RPMI7951 (cell line): ENCODE measurements at regions not wholly inside any gene's neighbourhood (a gene's known extent, or its start where the extent isn't known, plus 50 kb on each side); places are given as distances from the start of the nearest gene placed in this dataset.
A peak's percentile ranks its signal among the peaks of the same experiment; 100 is the strongest.

ENCODE experiments used
- DNase-seq: peaks from one replicate; pipeline ENCODE4 v3.0.0-alpha.2; 2012; ENCODE audit warnings: low read depth

DNA sequence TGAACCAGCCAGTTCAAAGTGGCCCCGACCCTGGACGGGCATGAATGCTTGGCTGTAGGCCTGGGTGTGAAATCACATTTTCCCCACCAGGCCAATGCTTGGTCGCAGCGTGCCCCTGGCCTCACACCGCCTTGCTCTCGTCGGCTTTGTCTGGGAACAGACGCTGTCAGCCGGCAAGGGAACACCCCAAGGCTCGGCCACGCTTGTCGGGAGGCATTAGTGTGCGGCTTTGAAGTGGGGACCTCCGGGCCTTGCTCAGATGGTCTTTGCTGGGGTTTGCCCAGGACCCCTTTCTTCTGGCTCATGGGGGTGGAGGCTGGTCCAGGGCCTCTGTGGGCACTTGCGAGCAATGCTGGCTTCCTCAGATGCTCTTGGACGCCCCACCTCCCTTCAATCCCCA is 79.1 kb downstream of the INHBB start:
- no peak for DNase-seq

DNA sequence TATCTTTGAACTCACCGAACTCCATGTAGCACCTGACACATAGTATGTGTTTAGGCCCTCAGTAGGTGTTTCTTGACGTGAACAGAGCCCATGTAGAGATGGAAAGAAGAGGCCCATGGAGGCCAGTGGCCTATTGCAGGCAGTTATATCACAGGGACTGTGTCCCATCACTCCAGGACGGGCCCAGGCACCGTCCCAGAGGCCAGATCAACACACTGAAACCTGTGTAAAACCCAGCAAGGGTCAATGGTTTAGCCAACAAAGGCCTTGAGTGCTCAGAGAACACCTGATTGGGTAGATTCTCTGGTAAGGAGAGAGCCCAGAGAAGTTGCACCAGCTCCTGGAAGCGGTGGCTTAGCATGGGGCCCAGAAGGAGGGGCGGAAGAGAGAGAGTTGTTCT is 82.8 kb downstream of the INHBB start:
- DNase-seq, result no peak

DNA sequence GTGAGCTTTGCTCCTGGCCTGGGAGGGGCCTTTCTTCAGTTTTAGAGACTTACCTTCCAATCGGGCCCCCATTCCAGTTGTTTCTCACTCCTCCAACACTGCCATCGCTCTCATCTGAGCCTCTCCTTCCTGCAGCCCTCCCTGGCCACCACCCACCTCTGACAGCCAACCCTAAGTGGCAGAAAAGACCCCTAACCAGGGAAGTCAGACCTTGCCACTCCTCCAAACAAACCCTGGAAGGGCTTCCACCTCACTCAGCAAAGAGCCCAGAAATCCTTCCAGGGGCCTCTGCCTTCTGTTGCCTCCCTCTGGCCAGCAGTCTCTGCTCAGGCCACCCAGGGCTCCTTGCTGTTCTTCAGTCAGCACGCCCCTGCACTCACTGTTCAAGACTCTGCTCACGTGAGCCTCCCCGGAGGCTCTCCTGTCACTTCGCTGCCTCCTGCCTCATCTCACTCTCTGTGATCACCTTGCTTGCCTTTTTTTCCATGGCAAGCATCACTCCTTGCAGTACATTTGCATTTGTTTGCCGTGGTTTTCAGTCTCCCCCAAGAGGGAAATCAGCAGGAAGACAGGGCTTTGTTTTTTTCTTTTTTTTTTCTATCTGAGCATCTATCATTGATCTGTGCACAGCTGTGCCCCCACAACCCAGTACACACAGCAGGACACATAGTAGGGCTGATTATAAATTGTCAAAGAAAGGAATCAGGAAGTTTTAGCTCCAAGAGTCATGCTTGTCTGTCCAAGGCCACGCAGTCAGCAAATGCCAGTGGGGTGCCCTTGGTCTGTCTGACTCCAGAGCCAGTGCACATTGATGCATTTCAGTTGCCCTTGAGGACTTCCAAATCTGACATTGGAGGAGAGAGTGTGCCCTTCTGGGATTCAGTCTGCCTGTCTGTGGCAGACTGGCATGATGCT is 83.9 kb downstream of the INHBB start:
- DNase-seq, result no peak

DNA sequence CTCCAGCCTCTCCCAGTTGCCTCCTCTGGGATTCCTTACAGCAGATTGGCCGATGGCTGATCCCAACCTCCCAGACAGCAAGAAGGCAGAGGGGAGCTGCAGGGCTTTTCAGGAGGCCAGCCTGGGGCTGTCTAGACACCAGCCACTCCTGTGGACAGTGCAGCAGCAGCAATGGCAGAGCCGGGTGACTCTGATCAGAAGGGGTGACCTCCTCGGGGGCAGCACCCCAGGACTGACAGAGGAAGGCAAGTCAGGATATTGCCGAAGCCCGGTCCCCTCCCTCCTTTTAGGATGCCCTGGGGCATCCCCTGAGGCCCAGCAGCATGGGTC is 84.5 kb downstream of the INHBB start:
- DNase-seq, result no peak

DNA sequence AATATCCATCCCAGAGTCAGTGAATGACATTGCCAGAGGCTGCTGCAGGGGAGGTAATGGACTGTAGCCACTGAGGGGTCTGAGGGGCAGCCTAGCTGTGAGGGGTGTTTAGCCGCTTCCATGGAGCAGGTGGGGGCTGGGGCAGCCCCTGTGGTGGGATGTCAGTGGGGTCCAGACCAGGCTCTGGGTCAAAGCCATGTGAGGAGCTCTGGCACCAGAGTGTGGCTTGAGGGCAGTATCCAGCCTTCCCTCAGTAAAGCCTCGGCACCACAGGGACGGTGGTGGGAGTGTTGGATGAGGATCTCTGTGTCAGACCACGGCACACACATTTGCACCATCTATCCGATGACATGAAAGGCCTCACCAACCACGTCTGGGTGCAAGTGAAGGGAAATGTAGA is 85.0 kb downstream of the INHBB start:
- no peak for DNase-seq

DNA sequence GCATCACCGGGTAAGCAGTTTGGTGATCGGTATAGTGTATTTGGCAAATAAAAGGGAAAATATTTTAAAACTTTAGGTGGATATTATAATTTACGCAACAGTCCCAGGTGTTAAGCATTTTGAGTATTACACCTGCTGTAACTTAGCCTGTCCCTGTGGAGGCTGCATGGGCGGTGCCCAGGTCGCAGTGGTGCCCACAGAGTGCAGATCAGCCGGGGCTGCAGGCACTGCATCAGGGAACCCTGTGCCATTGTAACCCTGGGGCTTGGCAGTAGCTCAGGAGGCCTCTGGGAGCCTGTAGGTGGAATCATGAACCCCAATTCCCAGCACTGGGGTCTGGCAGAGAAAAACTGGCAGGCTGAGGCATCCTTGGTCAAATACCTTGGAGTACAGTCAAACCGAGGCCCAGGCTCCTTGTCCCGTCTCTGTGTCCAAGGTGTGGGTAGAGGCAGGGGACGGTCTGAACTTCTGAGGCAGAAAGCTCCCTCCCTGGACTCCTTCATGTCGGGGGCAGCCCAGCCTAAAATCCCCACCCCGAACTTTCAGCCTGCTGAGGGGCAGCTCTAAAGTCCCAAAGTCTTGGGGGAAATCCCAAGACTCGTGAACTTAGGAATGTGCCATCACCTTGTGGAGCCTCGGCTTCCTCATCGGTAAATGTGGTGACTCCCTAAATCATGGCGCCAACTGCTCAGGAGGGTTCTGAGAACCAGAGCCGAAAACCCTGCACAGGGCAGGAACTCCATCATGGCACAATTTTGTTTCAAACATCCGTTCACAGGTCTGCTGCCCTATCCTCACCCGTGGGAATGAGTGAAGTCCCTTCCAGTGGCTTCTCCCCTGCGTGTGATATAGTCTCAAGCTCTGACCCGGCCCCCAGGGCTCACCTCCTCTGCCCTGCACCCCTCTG is 85.7 kb downstream of the INHBB start:
- no peak for DNase-seq

DNA sequence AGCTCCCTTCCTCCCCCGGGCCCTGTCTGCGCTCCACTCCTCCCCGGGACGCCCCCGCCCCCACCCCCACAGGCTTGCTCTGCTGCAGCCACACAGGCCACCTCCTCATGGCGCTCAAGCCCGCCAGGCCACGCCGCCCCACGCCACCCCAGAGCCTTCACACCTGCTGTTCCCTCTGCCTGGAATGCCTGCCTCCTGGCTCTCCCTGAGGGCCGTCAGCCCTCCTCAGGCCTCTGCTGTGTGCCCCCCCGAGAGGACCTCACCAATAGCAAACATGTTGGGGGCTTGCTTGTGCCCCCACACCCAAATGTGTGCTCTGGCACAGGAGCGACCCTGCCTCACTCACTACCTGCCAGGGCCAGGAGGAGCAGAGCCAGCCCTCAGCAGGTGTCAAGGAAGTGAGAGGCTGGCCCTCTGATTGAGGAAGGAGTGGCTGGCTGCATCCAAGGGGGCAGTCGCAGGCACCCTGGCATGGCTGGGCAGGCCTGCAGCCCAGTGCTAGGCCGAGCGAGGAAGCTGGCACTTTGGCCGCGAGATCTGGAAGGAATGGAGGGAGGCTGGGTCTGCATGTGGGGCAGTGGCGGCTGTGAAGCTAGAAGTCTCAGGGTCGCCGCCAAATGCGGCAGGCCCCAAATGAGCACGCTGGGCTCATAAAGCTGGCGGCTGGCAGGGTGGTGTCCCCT is 86.5 kb downstream of the INHBB start:
- DNase-seq, result no peak

DNA sequence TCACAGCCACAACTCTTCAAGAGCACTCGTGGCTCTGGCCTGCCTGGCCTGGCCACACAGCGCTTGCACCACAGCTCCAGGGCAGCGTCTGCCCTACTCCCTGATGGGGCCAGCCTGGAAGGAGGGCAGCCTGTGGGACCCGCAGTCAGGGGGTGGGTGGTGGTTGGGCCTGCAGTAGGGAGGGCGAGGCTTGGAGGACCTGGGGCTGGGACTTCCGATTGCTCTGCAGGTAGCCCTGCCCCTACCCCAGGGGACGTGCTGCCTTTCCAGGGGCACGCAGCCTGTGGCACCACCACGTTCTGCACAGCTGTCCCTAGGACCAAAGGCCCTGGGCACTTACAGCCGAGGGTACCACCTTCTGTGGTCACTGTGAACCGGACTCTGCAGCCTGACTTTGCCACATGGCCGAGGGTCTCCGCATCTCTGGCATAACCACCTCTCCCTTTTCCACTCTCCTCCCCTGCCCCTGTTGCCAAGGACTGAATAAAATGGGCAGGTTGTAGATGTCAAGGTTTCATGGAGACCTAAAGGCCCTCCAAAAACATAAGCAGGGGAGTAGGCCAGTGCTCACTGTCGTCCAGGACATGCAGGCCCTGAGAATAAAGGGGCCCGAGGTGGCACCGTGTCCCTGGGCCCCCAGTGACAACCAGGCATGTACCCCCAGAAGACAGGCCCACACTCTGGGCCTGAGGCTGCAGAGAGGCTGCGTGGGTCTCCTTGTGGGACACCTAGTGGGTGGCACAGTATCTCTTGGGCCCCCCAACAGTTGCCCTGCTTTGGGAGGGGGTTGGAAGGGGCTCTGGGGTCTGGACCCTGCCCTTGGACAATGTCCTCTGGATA is 87.3 kb downstream of the INHBB start:
- no peak for DNase-seq

DNA sequence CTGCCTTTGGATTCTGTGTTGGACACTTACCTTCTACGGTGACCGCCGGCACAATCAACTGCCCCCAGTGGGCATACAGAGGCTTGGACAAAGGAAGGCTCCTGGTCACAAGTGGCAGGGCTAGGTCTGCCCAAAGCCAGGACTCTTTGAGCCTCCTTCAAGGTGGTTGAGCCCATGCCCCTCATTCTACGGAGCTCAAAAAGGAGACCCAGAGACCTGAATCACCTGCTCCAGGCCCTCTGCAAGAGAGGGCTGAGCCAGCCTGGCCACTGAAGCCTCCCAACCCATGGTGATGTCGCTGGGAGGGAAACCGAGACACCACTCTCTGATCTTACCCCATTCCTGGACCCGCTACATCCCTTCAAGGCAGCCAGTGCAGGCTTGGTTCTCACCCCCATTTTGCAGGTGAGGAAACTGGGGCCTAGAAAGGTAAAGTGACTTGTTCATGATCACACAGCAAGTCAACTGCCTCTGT is 87.9 kb downstream of the INHBB start:
- DNase-seq, result no peak

DNA sequence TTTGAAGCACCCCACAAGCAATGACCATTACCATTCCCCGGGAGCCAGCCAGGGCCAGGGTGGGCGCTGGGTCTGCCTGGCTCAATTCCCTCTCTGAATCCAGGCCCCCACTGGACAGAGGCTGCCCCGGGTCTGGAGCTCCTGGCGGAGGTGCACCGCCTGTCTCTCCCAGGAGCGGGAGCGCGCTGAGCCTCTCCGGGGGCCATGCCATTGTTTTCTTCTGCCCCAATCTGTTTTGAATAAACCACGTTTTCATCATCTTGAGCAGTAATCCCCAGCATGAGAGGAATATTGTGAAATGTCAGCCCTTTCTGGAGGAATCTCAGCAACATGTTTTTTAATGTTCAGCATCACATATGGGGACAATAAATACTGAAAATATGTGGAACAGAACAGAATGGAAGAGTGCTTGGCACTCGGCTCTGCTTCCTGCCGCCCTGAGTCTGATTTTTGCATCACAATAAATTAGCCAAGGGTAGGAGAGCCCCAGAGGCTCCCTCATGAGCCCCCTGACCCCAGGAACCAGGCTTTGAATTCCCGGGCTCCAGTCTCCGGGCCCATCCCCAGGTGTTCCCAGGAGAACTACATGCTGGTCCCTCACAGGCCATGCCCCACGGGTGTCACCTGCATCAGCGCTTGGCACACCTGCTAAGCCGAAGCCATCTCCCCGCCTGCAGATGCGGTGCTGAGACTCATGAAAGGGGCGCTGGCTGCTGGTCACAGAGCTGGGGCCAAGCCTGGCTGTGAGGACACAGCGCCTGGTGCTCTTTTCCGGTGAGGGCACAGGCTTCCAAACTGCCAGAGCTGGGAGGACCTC is 88.8 kb downstream of the INHBB start:
- DNase-seq, result no peak

DNA sequence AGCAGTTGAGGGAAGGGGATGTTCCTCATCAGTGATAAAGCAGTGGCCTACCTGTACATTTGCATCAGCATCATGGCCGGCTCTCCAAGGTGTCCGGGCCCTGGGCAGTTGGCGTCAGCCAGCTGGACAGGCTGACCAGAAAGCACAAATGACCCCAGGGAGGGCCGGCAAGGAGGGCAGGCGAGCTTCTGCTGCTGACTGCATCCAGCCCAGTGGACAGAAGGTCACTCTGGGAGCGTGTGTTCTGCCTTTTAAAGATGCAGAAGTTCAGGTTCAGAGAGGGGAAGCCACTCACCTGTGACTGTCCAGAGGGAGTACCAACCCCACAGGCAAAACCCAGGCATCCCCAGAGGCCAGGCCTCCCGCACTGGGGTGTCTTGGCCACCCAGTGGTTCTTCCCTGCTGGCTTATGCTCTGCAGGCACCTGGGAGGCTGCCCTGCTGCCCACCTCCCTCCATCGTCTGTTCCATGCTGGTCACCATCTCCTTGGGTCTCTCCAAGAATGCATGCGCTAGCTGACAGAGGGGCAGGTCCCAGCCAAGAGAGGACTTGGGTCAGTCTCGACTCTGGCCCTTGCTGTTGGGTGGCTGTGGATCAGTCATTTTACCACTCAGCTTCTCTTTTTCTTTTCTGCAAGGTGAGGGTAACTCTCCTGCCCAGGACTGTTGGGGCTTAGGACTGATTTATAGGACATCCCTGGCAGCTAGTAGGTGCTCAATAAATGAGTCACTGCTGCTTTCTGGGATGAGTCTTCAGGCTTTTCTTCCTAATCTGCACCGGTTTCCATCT is 89.9 kb downstream of the INHBB start:
- no peak for DNase-seq

DNA sequence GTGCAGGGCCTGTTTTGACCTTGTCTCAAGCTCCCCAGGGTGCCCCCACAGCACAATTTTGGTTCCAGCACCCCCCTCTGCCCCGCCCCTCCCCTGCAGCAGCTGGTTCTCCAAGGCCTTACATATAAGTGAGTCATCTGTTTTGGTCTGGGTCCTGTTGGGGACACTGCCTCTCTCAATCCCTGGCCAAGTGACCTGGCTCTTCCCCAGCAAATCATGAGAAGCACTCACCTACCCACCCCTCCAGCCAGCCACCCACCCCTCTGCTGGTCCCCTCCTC is 90.5 kb downstream of the INHBB start:
- DNase-seq, result peak; percentile 39

DNA sequence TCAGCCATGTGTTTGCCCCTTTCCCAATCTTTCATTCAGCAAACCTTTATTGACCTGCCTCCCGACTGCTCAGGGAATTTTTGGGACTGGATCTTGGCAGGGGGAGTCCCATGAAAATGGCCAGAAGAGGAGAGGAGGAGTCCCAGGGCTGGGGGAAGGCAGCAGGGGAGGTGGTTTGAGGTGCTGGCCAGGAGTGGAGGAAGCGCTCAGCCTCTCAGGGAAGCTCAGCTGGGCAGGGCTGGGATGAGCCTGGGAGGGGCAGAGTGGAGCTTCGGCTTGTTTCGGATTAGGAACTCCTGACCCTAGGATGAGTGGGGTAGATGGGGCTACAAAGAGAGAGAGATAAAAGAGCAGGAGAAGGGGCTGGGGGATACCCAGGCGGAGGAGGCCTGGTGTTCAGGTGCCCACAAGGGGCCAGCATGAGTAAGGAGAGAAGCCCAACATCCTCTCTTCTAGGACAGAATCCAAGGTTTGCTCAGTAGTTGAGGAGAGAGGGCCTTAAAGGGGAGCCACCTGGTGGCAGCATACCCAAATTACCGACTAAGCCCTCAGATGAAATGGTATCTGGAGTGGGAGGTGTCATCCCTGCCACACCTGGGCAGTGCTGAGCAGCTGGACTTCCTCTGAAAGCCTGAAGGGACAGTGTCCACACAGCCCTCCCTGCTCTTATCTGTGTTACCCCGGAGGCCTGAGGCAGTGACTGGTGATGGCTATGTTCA is 91.1 kb downstream of the INHBB start:
- peak; percentile 28 for DNase-seq

DNA sequence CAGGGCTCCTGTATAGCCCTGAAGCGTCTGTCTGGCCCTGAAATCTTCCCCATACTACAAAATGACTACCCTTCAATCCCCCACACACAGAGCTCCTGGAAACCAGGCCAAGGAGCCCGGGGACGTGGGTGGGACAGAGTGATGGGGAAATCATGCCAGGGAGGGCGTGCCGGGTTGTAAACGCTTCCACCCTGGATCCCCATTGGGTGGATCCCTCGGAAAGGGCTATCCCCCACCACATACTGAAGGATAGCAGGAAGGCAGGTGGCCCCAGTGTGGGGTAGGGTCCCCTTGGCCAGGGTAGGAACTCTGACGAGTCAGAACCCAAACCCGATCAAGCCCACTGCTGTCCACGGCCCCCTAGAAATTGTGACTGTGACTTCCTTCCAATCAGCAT is 91.7 kb downstream of the INHBB start:
- DNase-seq, result no peak

DNA sequence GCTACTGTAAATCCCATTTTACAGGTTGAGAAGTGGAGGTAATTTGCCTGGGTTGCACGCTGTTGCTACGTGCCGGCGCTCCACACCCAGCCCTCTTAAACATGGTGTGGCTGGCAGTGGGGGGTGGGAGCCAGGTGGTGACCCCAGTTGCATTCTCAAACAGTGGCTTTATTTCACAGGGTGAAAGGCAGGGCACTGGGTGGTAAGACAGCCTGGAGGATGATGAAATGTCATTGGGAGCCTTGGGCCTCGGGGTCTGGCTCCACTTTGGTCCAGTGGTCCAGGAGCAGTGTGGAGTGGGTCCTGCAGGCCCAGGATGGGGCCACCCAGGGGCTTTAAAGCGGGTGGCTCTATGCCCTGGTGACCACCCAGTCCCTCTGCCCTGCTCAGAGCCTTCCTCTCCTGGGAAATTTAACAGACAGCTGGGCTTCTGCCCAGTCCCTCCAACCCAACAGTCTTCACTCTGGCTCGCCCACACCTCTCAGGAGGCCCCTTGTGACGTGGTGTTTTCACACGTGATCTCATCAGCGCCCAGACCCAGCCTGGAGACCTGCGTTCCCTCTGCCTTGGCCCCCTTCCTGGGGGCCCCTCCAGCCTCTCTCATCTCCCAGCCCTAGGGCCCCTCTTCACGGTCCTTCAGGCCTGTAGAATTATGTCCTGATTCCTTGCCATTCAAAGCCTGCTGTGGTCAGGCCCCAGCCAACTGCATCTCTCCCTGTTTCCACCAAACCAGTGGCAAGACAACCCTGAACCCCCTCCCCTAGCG is 92.5 kb downstream of the INHBB start:
- no peak for DNase-seq

DNA sequence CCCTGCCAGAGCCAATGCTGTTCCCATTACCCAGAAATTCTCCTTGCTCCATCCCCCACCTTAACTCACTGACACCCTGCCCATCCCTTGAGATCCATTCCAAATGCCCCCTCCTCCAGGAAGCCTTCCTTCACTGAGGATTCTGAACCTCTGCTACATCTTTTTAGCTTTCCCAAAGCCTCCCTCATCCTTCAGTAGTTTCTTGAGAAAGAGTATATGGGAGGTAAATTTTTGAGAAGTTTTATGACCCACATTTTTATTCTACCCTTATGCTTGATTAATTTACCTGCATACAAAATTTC is 93.1 kb downstream of the INHBB start:
- DNase-seq, result no peak

DNA sequence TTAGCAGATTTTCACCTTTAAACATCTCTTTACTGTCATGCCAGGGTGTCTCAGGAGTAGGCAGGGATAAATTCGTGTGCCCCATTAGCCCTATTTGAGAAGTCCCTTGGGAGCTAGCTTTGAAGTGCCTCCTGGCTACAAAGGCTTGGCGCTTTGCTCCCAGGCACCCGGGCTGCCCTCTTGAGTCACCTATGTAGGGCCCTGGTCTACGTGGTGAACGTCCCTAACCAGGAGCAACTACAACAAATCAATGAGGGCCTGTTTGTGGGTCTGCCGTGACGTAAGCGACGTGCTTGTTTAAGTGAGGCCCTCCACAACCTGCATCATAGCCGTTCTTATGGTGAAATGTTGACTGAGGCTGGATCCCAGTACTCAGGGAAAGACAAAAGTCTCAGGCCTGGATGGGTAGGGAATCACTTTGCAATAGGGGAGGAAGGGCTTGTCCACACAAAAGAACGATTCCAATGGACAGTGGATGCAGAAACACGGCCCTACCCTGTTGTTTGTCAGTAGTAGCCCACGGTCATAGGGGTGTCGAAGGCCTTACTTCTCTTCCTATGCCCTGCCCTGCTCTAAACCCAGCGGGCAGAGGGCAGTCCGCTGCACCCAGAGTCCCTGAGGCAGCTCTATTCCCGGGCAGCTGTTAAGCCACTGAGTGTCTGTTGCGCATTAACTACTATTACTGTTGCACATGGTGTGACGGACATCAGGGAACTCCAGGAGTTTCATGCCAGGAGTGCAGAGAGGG is 93.9 kb downstream of the INHBB start:
- no peak for DNase-seq
